Adipocyte (in vitro differentiated cells): ENCODE measurements at regions not wholly inside any gene's neighbourhood (a gene's known extent, or its start where the extent isn't known, plus 50 kb on each side); places are given as distances from the start of the nearest gene placed in this dataset.

Source experiments
- DNase-seq: peaks from one replicate; pipeline ENCODE4 v3.0.0-alpha.2; 2015; ENCODE audit warnings: low read depth
- H3K27me3 ChIP-seq: replicated peaks from 2 replicates; pipeline ENCODE4 v1.7.0; 2013; ENCODE audit warnings: mild to moderate bottlenecking, low read length, moderate library complexity; ENCODE audit not compliant: control insufficient read depth, insufficient read depth
- H3K36me3 ChIP-seq: 2 replicates; pipeline ENCODE4 v1.7.0; 2013; ENCODE audit warnings: low read length, mild to moderate bottlenecking, moderate library complexity; ENCODE audit not compliant: control insufficient read depth, insufficient read depth, severe bottlenecking
- H3K4me1 ChIP-seq: 2 replicates; pipeline ENCODE4 v1.7.0; 2013; ENCODE audit warnings: mild to moderate bottlenecking, low read length, moderate library complexity; ENCODE audit not compliant: control insufficient read depth, insufficient read depth
- H3K4me3 ChIP-seq: 2 replicates; pipeline ENCODE4 v1.7.0; 2013; ENCODE audit warnings: mild to moderate bottlenecking, low read length, moderate library complexity
- H3K9ac ChIP-seq: 2 replicates; pipeline ENCODE4 v1.7.0; 2013; ENCODE audit warnings: mild to moderate bottlenecking, low read length, moderate library complexity
- H3K9me3 ChIP-seq: 2 replicates; pipeline ENCODE4 v1.7.0; 2013; ENCODE audit warnings: mild to moderate bottlenecking, low read length, moderate library complexity; ENCODE audit not compliant: control insufficient read depth

DNA sequence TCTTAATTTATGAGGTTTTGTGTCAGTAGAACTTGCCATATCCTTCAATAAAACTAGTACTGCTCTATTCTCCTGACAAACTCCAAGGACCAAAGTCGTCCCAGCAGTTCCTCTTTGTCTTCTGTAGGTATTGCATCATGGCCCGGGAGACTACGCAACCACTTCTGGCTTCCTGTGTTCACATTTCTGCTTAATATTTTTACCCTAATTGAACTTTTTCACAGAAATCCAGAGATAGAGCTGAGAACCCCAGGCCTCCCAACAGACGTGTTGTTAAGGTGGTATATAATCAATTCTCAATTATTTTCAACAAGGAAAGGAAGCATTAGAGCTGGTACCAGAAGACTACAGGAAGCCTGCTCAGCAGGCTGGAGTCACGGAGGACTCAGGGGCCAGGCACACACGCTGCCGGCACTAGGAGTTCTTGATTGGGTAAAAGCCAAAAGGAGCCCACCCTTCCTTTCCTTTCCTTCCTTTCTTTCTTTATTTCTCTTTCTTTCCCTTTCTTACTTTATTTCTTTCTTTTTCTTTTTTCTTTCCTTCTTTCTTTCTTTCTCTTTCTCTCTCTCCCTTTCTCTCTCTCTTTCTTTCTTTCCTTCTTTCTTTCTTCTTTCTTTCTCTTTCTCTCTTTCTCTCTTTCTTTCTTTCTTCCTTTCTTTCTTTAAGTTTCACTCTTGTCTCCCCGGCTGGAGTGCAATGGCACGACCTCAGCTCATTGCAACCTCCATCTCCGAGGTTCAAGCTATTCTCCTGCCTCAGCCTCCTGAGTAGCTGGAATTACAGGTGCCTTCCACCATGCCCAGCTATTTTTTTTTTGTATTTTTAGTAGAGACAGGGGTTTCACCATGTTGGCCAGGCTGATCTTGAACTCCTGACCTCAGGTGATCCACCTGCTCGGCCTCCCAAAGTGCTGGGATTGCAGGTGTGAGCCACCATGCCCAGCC is 173.7 kb downstream of the ZBTB18 start:
- H3K4me3 ChIP-seq, result no peak overlapping the region
- H3K9ac ChIP-seq, result no peak overlapping the region
- peaks cover 3% of the 10 kb centered on the region for H3K4me1 ChIP-seq
- H3K27me3 ChIP-seq, result peaks cover 32% of the 10 kb centered on the region
- DNase-seq, result peak; percentile 9
- no peaks in the 10 kb centered on the region for H3K9me3 ChIP-seq
- no peaks in the 10 kb centered on the region for H3K36me3 ChIP-seq

DNA sequence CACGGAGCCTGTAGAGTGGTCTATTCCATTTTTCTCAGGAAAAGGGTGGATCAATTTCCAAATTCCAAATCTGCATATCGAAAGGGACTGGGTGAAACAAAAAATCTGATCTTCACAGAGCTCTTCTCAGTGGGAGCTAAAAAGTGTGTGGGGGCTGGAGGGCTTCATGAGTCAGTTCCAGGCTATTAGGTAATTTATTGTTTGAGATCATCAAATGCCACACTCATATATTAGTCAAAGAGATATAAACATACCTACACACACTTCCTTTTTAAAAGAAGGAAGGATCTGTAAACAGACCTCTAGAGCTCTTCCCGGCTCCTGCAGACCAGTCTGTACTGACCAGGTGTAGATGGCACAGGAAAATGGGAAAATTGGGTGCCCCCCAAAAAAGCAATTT is 175.4 kb downstream of the ZBTB18 start:
- Histone ChIP-seq H3K4me1 (peaks cover 5% of the 10 kb centered on the region), H3K9ac (no peak overlapping the region), H3K27me3 (peaks cover 43% of the 10 kb centered on the region), H3K4me3 (no peak overlapping the region), H3K36me3 (no peaks in the 10 kb centered on the region), H3K9me3 (no peaks in the 10 kb centered on the region)
- no peak for DNase-seq

- Histone ChIP-seq H3K4me1 (peaks cover 7% of the 10 kb centered on the region), H3K36me3 (no peaks in the 10 kb centered on the region), H3K4me3 (no peak overlapping the region), H3K9me3 (no peaks in the 10 kb centered on the region), H3K27me3 (peaks cover 49% of the 10 kb centered on the region), H3K9ac (no peak overlapping the region)
- no peak for DNase-seq
These were observed 179.4 kb downstream of the ZBTB18 start for GRCh38 chr1:244230470-244230869.

- Histone ChIP-seq H3K36me3 (no peaks in the 10 kb centered on the region), H3K9ac (no peak overlapping the region), H3K9me3 (no peaks in the 10 kb centered on the region), H3K4me1 (peaks cover 7% of the 10 kb centered on the region), H3K4me3 (peak overlapping the region; percentile 51), H3K27me3 (peaks cover 49% of the 10 kb centered on the region)
- no peak for DNase-seq
These were observed 180.1 kb downstream of the ZBTB18 start for GRCh38 chr1:244231193-244231571.

GRCh38 chr1:244231572-244232315 is 180.7 kb downstream of the ZBTB18 start:
- Histone ChIP-seq H3K4me3 (peak overlapping the region; percentile 51), H3K4me1 (peaks cover 7% of the 10 kb centered on the region)
- DNase-seq, result peak; percentile 27

GRCh38 chr1:244234009-244234643 is 183.0 kb downstream of the ZBTB18 start:
- H3K4me1 ChIP-seq, result peaks cover 7% of the 10 kb centered on the region
- DNase-seq, result no peak
- no peaks in the 10 kb centered on the region for H3K9me3 ChIP-seq
- H3K4me3 ChIP-seq, result no peak overlapping the region
- no peaks in the 10 kb centered on the region for H3K36me3 ChIP-seq
- H3K9ac ChIP-seq, result no peak overlapping the region
- H3K27me3 ChIP-seq, result peaks cover 39% of the 10 kb centered on the region

More at GRCh38 chr1:244231572-244232315, 180.7 kb downstream of the ZBTB18 start:
- no peaks in the 10 kb centered on the region for H3K9me3 ChIP-seq
- no peak overlapping the region for H3K9ac ChIP-seq
- H3K36me3 ChIP-seq, result no peaks in the 10 kb centered on the region
- peaks cover 49% of the 10 kb centered on the region for H3K27me3 ChIP-seq

DNA sequence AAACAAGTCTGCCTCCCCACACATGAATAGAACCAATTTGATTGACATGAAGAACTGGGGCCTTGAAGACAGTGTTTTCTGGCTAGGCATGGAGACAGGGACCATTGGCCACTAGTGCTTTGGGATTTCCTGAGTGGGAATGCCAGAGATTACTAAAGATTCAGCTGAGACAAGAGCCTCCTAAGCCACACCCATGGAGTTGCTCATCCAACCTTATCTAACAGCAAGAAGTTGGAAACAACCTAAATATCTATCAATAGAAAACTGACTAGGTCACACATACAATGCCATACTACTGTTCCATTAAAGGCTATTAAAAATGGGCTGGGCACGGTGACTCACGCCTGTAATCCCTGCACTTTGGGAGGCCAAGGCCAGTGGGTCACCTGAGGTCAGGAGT is 184.1 kb downstream of the ZBTB18 start:
- no peak overlapping the region for H3K4me3 ChIP-seq
- H3K4me1 ChIP-seq, result peaks cover 7% of the 10 kb centered on the region
- no peak for DNase-seq
- no peak overlapping the region for H3K9ac ChIP-seq
- H3K9me3 ChIP-seq, result no peaks in the 10 kb centered on the region
- no peaks in the 10 kb centered on the region for H3K36me3 ChIP-seq
- peaks cover 29% of the 10 kb centered on the region for H3K27me3 ChIP-seq

DNA sequence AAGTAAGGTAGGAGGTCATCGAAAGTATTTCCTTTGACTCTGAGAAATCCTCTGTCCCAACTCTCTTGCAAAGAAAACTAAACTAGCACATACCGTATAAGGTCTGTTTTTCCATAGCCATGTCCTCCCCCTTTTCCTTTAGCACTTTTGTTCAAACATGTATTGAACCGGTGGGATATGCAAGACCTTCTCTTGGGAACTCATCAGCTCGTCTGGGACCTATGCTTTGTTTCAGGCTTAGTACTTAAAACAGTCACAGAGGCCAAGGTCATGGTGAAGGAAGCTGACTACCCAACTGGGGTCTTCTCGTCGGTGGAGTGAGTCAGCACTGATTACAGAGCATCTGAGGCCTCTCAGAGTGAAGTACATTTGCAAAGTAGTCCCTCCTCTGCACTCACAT is 185.0 kb downstream of the ZBTB18 start:
- Histone ChIP-seq H3K27me3 (peaks cover 20% of the 10 kb centered on the region), H3K9me3 (no peaks in the 10 kb centered on the region), H3K36me3 (no peaks in the 10 kb centered on the region), H3K9ac (no peak overlapping the region), H3K4me3 (no peak overlapping the region), H3K4me1 (peaks cover 7% of the 10 kb centered on the region)
- no peak for DNase-seq

GRCh38 chr1:244236721-244237120 is 185.6 kb downstream of the ZBTB18 start:
- no peak for DNase-seq
- Histone ChIP-seq H3K9me3 (no peaks in the 10 kb centered on the region), H3K36me3 (no peaks in the 10 kb centered on the region), H3K4me3 (no peak overlapping the region), H3K4me1 (peaks cover 2% of the 10 kb centered on the region), H3K27me3 (peaks cover 14% of the 10 kb centered on the region), H3K9ac (no peak overlapping the region)

- no peaks in the 10 kb centered on the region for H3K9me3 ChIP-seq
- H3K4me3 ChIP-seq, result no peak overlapping the region
- peaks cover 7% of the 10 kb centered on the region for H3K27me3 ChIP-seq
- no peaks in the 10 kb centered on the region for H3K36me3 ChIP-seq
- no peak overlapping the region for H3K9ac ChIP-seq
- DNase-seq, result no peak
- H3K4me1 ChIP-seq, result no peaks in the 10 kb centered on the region
These were observed 186.4 kb downstream of the ZBTB18 start for GRCh38 chr1:244237445-244237844.

- Histone ChIP-seq H3K9ac (no peak overlapping the region), H3K27me3 (no peaks in the 10 kb centered on the region), H3K36me3 (no peaks in the 10 kb centered on the region), H3K9me3 (no peaks in the 10 kb centered on the region), H3K4me1 (no peaks in the 10 kb centered on the region), H3K4me3 (no peak overlapping the region)
- DNase-seq, result peak; percentile 11
These were observed 188.2 kb downstream of the ZBTB18 start for GRCh38 chr1:244239261-244239770.
